ENCODE measurements at regions not wholly inside any gene's neighbourhood (a gene's known extent, or its start where the extent isn't known, plus 50 kb on each side); places are given as distances from the start of the nearest gene placed in this dataset.

GRCh38 chr1:234683127-234683860 is 73.3 kb upstream of the IRF2BP2 start:
- TF ChIP-seq DMAP1 (CRISPR knock-in tag; IDR thresholded peaks at IDR 0.05) (no peak), TP53 (CRISPR knock-in tag; conservative IDR thresholded peaks at IDR 0.05) (no peak), CTCF (CRISPR knock-in tag; IDR thresholded peaks at IDR 0.05) (no peak), PRDM4 (CRISPR knock-in tag; IDR thresholded peaks at IDR 0.05; ENCODE audit: borderline replicate concordance) (no peak), ARHGAP35 (CRISPR knock-in tag; IDR thresholded peaks at IDR 0.05; ENCODE audit: borderline replicate concordance) (no peak), POLR2A (IDR thresholded peaks at IDR 0.05; ENCODE audit: insufficient read depth in 1 of 2, low read depth in 2 of 2, low read length in 2 of 2) (no peak), EP300 (IDR thresholded peaks at IDR 0.05; ENCODE audit: low read depth in 2 of 2, low read length in 2 of 2) (no peak), EP300 (CRISPR knock-in tag; IDR thresholded peaks at IDR 0.05; ENCODE audit: borderline replicate concordance) (no peak), ZNF329 (CRISPR knock-in tag; IDR thresholded peaks at IDR 0.05; ENCODE audit: low read depth) (no peak), U2AF2 (IDR thresholded peaks at IDR 0.05; ENCODE audit: low read depth, low read length) (no peak), ZNF660 (CRISPR knock-in tag; IDR thresholded peaks at IDR 0.05; ENCODE audit: borderline replicate concordance, low read depth) (no peak), GABPA (IDR thresholded peaks at IDR 0.05; ENCODE audit: low read depth, low read length) (no peak), GABPA (CRISPR knock-in tag; IDR thresholded peaks at IDR 0.05; ENCODE audit: low read depth) (no peak), AFF4 (CRISPR knock-in tag; IDR thresholded peaks at IDR 0.05) (no peak), HNRNPK (IDR thresholded peaks at IDR 0.05; ENCODE audit: low read depth, low read length, poor library complexity, severe bottlenecking) (no peak), BORCS8-MEF2B (CRISPR knock-in tag; IDR thresholded peaks at IDR 0.05) (no peak)
